Heart right ventricle (tissue), 16 donors: ENCODE measurements at regions not wholly inside any gene's neighbourhood (a gene's known extent, or its start where the extent isn't known, plus 50 kb on each side); places are given as distances from the start of the nearest gene placed in this dataset.

Source experiments
- ATAC-seq, 8 donors: fragments of 200-7000 bp; cut with Tn5 transposase; one replicate each; pipeline ENCODE4 v1.9.1; 2020; ENCODE audit warnings: mild to moderate bottlenecking in 8 of 8, moderate library complexity in 8 of 8, moderate number of reproducible peaks in 1 of 8
- DNase-seq, 2 donors: peaks; one replicate each; pipeline ENCODE4 v3.0.0-alpha.2; 2020
- H3K27ac ChIP-seq, 10 donors: fragments of 200-600 bp; sonication (generic) in 2 of 10; one replicate each; pipeline versions ENCODE4 v1.5.0 to v1.8.0; 2020 to 2022; ENCODE audit warnings: mild to moderate bottlenecking in 3 of 10
- H3K27me3 ChIP-seq, 7 donors: fragments of 200-600 bp; one replicate each; pipeline ENCODE4 v1.8.0; 2021 to 2022; ENCODE audit warnings: mild to moderate bottlenecking in 2 of 7
- H3K36me3 ChIP-seq, 9 donors: fragments of 200-600 bp; sonication (generic) in 1 of 9; one replicate each; pipeline versions ENCODE4 v1.5.0 to v1.8.0; 2020 to 2022; ENCODE audit warnings: mild to moderate bottlenecking in 2 of 9
- H3K4me1 ChIP-seq, 9 donors: fragments of 200-600 bp; sonication (generic) in 1 of 9; one replicate each; pipeline versions ENCODE4 v1.5.0 to v1.8.0; 2020 to 2022; ENCODE audit warnings: mild to moderate bottlenecking in 4 of 9
- H3K4me3 ChIP-seq, 10 donors: fragments of 200-600 bp; sonication (generic) in 2 of 10; one replicate each; pipeline versions ENCODE4 v1.5.0 to v1.8.0; 2020 to 2022; ENCODE audit warnings: mild to moderate bottlenecking in 7 of 10, moderate library complexity in 2 of 10
- H3K9me3 ChIP-seq, 11 donors: fragments of 200-600 bp in 10 of 11; sonication (generic) in 2 of 11; one replicate each; pipeline versions ENCODE4 v1.5.0 to v1.8.0; 2013 to 2022; ENCODE audit warnings: mild to moderate bottlenecking in 2 of 11, control low read depth in 1 of 11, moderate library complexity in 1 of 11
- CTCF ChIP-seq, 9 donors: fragments of 200-600 bp; sonication (generic) in 2 of 9; IDR thresholded peaks; one replicate each; pipeline versions ENCODE4 v1.5.0 to v1.8.0; 2021 to 2022; ENCODE audit warnings: antibody characterized with exemption in 9 of 9, mild to moderate bottlenecking in 5 of 9, moderate library complexity in 1 of 9
- WGBS, 2 donors: extraction: QIAGEN DNeasy Blood & Tissue Kit; methylation state at CpG; one replicate each; pipeline ENCODE4 v1.1.7; 2013; ENCODE audit warnings: inconsistent platforms in 1 of 2; 5-methylcytosine and 5-hydroxymethylcytosine counted together
- intact Hi-C, 10 donors: fragments of 100-400 bp; cut with DNase I; formaldehyde crosslinking; loops; one replicate each; pipeline versions ENCODE4 v1.11.1 to v1.14.2; 2022
- donor health status: Arrhythmogenic right ventricular cardiomyopathy.
- donor health status: ischemic (EF 13 %, LVEDD 7.1; RV severe dilation, severe dysfunction).
- donor health status: healthy with polysubstance abuse.
- donor health status: DM: no; HTN: yes; CAD: no.
- donor health status: DM: no; HTN: no; CAD: no.
- donor health status: ischemic (EF 25% LVEDD 6.9; RV normal size, moderate dysfunction).
- donor health status: ischemic (EF 25% LVEDD 5.7; RV mildly dilated, moderate dysfunction).
- donor health status: healthy.
- donor health status: DM: yes; HTN: yes; CAD: no.
- donor health status: Ischemic cardiomyopathy.
- donor health status: ischemic (EF 35%, LVEDD 5.7; RV mildly dilated, moderate dysfunction).
- donor health status: nonischemic (EF 11% LVEDD 7.7; RV severe dilation, severe dysfunction).
- donor health status: DM: yes; HTN: yes; CAD: no.
- donor health status: PGD.
- donor health status: ischemic (EF 29% LVEDD 5.4; RV normal size, mild dysfunction).
- donor health status: nonischemic (EF 23%, LVEDD 6.1; RV moderate dilation, normal function).

GRCh38 chrX:51813886-51814460 is 70.7 kb downstream of the GSPT2 start:
- no peak for ATAC-seq

GRCh38 chrX:51824061-51824460 is 69.4 kb upstream of the MAGED1 start:
- Histone ChIP-seq H3K9me3 (no peaks in the 10 kb centered on the region), H3K27ac (no peak overlapping the region), H3K36me3 (no peaks in the 10 kb centered on the region), H3K27me3 (peaks cover 0 to 7% (median 0%) of the 10 kb centered on the region in 7 donors), H3K4me3 (no peak overlapping the region), H3K4me1 (no peaks in the 10 kb centered on the region)
- 22 to 39% methylated on average over 1 of the region's 1 CpG for WGBS, 2 donors
- TF ChIP-seq CTCF (IDR thresholded peaks at IDR 0.05), result no peak
- DNase-seq (no peak), ATAC-seq (no peak)
- intact Hi-C loops, result no loop called here

More at GRCh38 chrX:51813886-51814460, 70.7 kb downstream of the GSPT2 start:
- Histone ChIP-seq H3K27me3 (peaks cover 0 to 18% (median 0%) of the 10 kb centered on the region in 7 donors), H3K9me3 (no peaks in the 10 kb centered on the region), H3K4me3 (no peak overlapping the region), H3K27ac (no peak overlapping the region), H3K4me1 (no peaks in the 10 kb centered on the region), H3K36me3 (no peaks in the 10 kb centered on the region)
- WGBS, 2 donors, result 97 to 98% methylated on average over 12 of the region's 12 CpGs
- intact Hi-C loops, result no loop called here
- DNase-seq, result no peak
- no peak for TF ChIP-seq CTCF (IDR thresholded peaks at IDR 0.05)

GRCh38 chrX:51825436-51825835 is 68.0 kb upstream of the MAGED1 start:
- 81 to 87% methylated on average over 3 of the region's 3 CpGs for WGBS, 2 donors
- Histone ChIP-seq H3K4me1 (no peaks in the 10 kb centered on the region), H3K27me3 (peaks cover 0 to 7% (median 0%) of the 10 kb centered on the region in 7 donors), H3K36me3 (no peaks in the 10 kb centered on the region), H3K9me3 (no peaks in the 10 kb centered on the region), H3K4me3 (no peak overlapping the region), H3K27ac (no peak overlapping the region)
- TF ChIP-seq CTCF (IDR thresholded peaks at IDR 0.05), result no peak
- intact Hi-C loops, result no loop called here
- ATAC-seq (no peak), DNase-seq (no peak)

DNA sequence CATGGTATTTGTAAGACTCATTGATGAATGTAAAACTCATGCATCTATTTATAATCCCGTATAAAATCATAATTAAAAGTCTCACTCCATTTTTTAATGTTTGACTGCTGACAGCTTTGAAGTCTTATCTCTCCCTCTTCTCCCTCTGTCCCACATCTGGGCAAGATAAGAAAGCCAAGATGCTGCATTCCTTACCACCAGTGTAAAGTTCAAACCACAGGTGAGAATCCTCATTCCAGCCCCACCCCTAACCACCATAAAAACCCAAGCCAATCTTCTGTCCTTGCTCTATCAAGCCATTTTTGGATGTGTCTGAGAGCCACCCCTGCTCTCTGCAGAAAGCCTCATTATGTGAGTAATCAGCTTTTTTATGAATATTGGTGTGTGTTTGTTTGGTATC is 59.3 kb upstream of the MAGED1 start:
- no peak overlapping the region for H3K27ac ChIP-seq
- peaks cover 0 to 7% (median 0%) of the 10 kb centered on the region in 9 donors for H3K4me1 ChIP-seq
- peaks cover 0 to 5% (median 0%) of the 10 kb centered on the region in 7 donors for H3K27me3 ChIP-seq
- H3K4me3 ChIP-seq, result no peak overlapping the region
- WGBS, 2 donors, result 47 to 81% methylated on average over 1 of the region's 1 CpG
- intact Hi-C loops, result no loop called here
- H3K36me3 ChIP-seq, result no peaks in the 10 kb centered on the region
- no peaks in the 10 kb centered on the region for H3K9me3 ChIP-seq
- no peak for TF ChIP-seq CTCF (IDR thresholded peaks at IDR 0.05)
- ATAC-seq (no peak), DNase-seq (no peak)
